OCI-LY3 (cell line): ENCODE measurements at regions not wholly inside any gene's neighbourhood (a gene's known extent, or its start where the extent isn't known, plus 50 kb on each side); places are given as distances from the start of the nearest gene placed in this dataset.

Experiments
- CTCF ChIP-seq: fragments of 200-600, 300-600 bp; sonication (generic); IDR thresholded peaks from 2 replicates; pipeline ENCODE4 v1.5.1; 2014; ENCODE audit warnings: antibody characterized with exemption, low read length, low read depth
- EZH2phosphoT487 ChIP-seq: fragments of 200-600 bp; shearing (Covaris generic); IDR thresholded peaks from 2 replicates; pipeline ENCODE4 v1.6.1; 2018; ENCODE audit warnings: antibody characterized with exemption, mixed run types, low read depth

- TF ChIP-seq CTCF (no peak), EZH2phosphoT487 (no peak)
These were observed 64.1 kb upstream of the CARD18 start for GRCh38 chr11:105203569-105204240.
